CD4-positive, alpha-beta T cell treated with Interleukin-1 beta for 1 hour (primary cell): ENCODE measurements at regions not wholly inside any gene's neighbourhood (a gene's known extent, or its start where the extent isn't known, plus 50 kb on each side); places are given as distances from the start of the nearest gene placed in this dataset.
"Not testable (repeated sequence)": the region's sequence is repeated elsewhere in the genome, so short reads cannot be mapped to it uniquely, and the experiment has no call there.

ENCODE experiments used
- DNase-seq, 2 donors: peaks; one replicate each; pipeline ENCODE4 v3.0.0-alpha.2; 2020 to 2022

DNA sequence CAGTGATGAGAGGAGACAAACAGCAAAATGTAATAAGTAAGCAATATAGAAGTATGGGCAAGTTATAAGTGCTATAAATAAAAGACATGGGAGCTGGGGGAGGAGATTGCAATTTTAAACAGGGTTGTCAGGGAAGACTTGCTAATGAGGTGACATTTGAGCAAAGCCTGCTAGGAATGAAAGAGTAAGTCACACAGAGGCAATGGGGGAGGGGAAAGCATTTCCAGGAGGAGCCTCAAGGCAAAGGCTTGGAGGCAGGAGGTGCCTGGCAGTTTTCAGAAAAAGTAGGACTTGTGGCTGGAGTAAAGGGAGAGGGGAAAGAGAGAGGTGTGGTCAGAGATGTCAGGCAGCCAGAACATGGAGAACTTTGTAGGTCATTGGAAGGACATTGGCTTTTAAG is 124.4 kb upstream of the NMUR2 start:
- no peak for DNase-seq

DNA sequence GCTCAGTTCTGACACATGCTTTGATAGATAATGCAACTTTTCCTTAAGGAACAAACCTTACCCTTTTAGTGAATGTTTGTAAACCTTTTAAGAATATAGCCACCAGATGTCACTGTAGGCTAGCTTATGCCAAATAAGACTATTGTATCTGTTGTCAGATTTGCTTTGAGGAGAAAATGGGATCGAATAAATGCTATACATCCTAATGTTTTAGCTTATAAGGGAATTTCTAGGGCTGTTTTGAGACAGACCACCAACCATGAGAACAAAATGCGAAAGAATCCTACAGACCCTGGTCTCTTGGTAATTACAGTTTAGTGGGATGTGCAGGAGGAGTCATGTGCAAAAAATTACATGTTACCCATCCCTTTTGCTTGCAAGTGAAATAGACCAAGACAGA is 127.6 kb upstream of the NMUR2 start:
- peak in 1 of 2 donors; percentile 31 for DNase-seq

GRCh38 chr5:152534641-152535040 is 129.6 kb upstream of the NMUR2 start:
- no peak for DNase-seq

DNA sequence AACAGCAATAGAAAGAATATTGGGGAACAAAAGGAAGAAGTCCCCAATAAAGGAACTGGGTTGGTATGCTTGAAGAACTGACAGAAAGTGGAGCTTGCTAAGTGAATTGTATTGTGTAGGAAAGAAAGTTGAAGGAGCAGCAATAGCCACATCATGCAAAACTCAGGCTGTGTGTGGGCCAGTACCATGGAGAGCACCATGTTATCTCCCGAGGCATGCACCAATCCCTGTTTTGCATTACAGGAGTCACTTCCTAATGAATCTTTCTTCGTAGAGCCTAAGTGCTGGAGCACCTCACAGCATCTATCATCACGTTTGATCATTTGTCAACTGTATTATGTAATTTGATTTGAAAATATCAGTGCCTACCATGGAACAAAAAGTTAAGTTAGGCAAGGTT is 137.7 kb upstream of the NMUR2 start:
- DNase-seq, result no peak

- DNase-seq, result no peak
These were observed 141.4 kb upstream of the NMUR2 start for GRCh38 chr5:152546493-152546892.

DNA sequence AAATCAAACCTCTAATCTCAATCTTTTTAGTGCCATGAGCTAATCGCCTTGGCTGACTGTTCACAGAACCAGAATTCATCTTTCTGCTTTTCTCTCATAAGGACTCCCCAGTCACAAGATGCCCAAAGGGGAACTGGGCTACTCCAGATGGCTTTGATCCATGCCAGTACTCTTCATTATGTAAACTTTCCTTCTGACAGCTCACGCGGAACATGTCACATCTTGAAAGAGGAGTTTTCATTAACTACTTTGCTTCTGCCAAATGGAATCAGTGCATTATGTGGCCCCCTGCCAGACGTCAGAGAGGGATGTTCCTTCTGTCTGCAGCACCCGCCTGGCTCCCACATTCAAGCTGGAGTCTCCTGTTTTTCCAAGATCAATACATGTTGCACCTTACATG is 142.1 kb upstream of the NMUR2 start:
- no peak for DNase-seq

GRCh38 chr5:152549709-152550108 is 144.6 kb upstream of the NMUR2 start:
- no peak for DNase-seq

- no peak for DNase-seq
These were observed 146.0 kb upstream of the NMUR2 start for GRCh38 chr5:152551061-152551460.

DNA sequence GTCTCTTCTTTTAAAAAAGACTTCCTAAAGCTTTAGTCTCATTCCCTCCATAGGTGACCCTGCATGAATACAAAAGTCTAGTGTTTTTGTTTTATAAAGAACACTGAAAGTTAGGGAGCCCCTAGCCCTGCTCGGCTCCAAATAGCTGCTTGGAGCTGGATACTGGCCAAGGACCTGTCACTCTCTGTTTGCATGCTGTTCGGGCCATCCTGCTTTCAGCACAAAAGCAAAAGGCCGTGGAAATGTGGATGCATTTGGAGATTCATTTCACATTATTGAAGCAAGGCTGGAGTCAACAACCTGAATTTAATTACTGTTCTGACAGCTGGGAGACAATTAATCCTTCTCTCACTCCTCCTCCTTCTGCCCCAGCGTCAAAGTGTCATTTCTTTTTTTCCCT is 151.7 kb upstream of the NMUR2 start:
- no peak for DNase-seq

DNA sequence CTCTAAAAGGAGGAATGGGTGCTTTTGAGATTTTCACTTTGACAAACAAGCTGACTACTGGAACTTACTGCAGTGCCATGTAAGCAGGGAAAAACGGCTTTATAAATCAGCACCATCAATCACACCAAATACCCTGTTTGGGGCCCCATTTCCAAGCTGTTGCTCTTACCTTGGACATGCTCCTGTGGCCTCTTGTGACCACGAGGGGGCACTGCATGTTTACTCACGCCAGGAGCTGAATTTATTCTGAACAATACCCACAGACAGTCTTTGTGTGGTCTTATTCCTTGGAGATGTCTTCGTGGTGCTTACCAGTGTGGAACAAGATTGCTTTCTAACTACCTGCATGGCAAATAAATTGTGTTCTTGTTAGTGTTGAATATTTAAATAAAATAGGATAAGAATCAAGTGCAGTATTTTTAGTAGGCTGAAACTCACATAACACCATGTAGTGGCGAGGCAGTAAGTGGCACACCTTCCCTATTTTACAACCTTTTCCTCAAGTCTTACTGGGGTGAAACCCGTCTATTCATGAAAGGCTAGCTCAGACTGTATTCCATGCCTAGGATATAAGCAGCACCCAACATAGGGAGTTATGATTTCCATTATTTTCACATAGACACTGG is 155.5 kb upstream of the NMUR2 start:
- DNase-seq, result peak in 1 of 2 donors; percentile 29

DNA sequence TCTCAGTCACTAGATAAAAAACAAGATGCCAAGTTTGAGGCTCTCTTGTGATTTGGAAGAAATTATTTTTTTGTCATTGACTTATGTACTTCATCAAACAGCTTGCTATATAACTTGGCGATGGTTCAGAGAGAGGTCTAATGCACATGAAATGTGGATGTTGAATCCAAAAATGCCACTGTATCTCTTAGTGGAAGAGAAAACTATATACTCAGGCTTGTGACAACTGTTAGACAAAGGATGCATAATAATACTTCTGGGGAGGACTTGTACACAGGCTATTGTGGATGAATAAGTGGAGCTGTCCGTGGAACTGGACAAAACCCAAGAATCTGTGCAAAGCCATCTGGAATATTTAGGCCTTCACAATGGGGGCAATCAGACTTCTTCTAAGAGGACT is 162.9 kb upstream of the NMUR2 start:
- no peak for DNase-seq

DNA sequence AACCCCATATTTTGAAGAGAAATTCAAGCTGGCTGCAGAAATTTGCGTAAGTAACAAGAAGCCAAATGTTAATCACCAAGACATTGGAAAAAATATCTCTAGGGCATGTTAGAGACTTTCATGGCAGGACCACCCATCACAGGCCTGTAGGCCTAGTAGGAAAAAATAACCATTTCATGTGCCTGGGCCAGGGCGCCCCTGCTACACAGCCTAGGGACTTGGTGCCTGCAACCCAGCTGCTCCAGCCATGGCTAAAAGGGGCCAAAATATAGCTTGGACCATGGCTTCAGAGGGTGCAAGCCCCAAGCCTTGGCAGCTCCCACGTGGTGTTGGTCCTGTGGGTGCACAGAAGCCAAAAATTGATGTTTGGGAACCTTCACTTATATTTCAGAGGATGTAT is 167.7 kb upstream of the NMUR2 start:
- no peak for DNase-seq

DNA sequence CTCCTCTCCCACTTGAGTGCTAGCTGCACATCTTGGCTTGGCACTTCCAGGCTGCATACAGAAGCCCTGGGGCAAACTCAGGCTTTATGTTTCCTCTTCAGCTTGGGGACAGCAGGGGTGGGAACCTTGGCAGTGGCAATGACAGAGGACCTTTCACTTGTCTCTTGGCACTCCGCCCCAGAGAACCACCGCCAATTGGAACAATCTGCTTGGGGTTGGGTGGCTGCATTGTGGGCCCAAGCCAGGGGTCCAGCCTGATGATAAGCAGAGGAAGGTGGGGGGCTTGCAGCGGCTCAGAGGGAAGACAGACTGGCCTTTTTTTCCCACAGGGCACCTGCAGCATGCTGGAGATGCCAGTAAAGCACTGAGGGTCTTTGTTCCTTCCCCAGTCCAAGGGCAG is 179.0 kb upstream of the NMUR2 start:
- DNase-seq, result no peak

DNA sequence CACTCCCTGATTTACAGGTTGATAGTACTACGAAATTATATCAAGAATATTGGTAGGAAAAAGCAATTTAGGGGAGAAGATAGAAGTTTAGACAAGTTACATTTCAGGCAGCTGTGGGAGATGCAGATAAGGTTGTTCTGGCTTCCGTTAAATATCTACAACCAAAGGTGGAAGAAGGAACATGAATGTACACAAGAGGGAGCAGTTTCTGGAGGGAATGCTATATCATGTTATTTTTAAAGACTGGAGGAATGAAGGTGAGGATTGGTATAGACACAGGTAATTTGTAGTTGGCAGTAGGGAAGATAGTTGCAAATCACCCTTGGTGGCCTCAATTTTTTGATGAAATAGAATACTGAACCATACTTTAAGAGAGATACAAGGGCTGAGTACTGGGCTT is 187.3 kb upstream of the NMUR2 start:
- DNase-seq, result no peak

GRCh38 chr5:152593388-152593787 is 188.3 kb upstream of the NMUR2 start:
- DNase-seq, result no peak

DNA sequence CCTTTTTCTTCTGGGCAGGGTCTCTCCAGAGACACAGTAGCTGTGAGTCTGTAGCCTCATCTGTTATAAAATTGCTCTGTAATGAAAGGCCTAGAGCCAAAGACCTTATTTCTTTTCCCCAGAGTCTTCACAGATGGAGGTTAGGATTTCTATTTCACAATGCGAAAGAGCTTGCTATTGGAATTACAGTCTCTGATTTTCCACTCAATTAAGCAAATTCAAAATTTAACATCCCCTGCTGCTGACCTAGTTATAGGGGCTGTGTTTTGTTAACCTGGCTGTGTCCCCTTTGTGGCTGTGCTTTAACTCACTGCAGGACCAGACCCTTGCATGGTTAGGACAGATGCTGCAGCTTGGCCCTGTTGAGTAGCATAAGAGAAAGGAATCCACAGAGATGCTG is 190.3 kb upstream of the NMUR2 start:
- DNase-seq, result no peak

GRCh38 chr5:152599096-152599495 is 194.0 kb upstream of the NMUR2 start:
- DNase-seq, result no peak

DNA sequence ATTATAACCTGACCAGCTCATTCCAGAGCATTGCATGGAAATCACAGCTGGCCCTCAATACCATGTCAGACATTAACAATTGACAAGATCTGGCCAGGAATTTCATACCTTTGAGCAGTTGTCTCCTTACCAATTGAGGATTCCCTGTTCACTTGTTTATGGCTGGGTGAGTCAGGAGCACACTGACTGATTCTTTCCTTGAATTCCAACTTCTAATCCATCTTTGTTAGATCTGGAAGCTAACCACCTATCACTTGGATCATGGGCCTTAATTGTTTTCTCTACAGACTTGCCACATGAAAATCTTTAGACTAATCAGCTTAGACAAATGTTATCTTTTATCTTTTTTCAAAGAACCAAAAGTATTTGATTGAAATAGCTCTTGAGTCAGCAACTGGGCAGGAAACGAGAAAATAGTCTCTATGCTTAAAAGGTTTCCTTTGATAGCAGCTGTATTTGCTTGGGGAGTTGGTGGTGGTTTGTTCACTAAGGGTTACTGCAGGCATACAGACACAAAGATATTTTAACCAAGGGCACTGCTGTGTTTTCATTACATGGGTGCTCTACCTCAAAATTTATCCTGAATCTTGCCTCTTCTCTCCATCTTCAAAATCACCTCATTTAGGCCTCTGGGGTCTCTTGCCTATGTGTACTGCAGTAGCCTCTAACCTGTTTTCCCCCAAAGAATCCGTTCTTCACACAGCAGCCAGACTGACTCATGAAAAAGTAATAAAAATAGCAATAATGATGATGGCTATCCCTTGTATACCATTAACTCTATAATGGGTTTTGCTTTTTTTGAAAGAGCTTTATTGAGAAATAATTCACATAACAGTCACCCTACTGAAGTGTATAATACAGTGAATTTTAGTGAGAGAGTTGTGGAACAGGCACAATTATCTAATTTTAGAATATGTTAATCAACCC is 197.0 kb upstream of the NMUR2 start:
- no peak for DNase-seq

DNA sequence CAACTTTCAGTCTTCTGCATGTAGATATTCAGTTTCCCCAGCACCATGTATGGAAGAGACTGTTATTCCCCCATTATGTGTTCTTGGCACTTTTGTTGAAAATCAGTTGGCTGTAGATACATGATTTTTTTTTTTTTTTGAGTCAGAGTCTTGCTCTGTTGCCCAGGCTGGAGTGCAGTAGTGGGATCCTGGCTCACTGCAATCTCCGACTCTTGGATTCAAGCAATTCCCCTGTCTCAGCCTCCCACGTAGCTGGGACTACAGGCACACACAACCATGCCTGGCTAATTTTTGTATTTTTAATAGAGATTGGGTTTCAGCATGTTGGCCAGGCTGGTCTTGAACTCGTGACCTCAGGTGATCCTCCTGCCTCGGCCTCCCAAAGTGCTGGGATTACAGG is 201.0 kb upstream of the NMUR2 start:
- DNase-seq, result not testable (repeated sequence)

GRCh38 chr5:152606776-152607364 is 201.8 kb upstream of the NMUR2 start:
- DNase-seq, result no peak

DNA sequence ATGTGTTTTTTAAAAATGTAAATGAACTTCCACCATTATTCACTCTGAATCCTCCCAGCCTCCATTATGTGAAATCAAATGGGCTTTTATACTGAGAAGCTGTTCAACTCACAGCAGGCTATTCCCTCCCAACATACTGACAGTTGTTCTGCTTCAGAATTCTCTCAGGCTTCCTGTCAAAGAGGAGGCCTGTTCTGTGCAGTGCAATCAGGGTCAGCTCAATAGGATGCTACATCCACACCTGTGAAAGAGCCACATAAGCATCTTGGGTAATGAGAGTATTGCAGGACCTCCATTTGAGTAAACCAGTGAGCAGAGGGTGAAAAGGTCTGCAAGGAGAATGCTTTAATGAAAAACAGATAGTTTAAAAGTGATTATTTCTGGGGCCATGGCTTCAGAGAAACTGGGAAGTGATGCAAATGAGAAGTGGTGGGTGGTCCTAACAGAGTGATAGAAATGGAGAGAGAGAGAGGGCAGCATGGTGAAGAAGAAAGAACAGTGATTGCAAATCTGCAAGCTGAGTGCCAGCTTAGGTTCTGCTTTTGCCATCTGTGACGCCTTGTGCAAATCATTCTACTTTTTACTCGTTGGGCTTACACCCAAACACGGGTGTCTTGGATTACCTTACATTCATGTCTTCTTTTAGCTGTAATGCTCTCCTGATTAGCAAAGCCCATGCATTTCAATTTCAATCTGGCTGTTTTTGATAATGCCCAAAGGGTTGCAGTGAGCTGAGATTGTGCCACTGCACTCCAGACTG is 202.5 kb upstream of the NMUR2 start:
- no peak for DNase-seq

GRCh38 chr5:152608458-152608857 is 203.4 kb upstream of the NMUR2 start:
- no peak for DNase-seq

GRCh38 chr5:152619756-152620155 is 214.7 kb upstream of the NMUR2 start:
- no peak for DNase-seq
